OCI-LY1 (cell line): ENCODE measurements at regions not wholly inside any gene's neighbourhood (a gene's known extent, or its start where the extent isn't known, plus 50 kb on each side); places are given as distances from the start of the nearest gene placed in this dataset.

Source experiments
- EZH2 ChIP-seq: fragments of 200-600 bp; sonication (generic), shearing (Covaris generic); IDR thresholded peaks from 2 replicates; pipeline ENCODE4 v1.8.0; 2017; ENCODE audit warnings: borderline replicate concordance, mixed run types, mild to moderate bottlenecking, antibody characterized with exemption, low read length, moderate library complexity, mixed read lengths
- TF ChIP-seq, protein P1 (sequence below): fragments of 200-600 bp; sonication (generic), shearing (Covaris generic); IDR thresholded peaks from 2 replicates; pipeline ENCODE4 v1.5.1; 2017; ENCODE audit warnings: mild to moderate bottlenecking, antibody characterized with exemption, low read length, moderate library complexity, mixed read lengths

DNA sequence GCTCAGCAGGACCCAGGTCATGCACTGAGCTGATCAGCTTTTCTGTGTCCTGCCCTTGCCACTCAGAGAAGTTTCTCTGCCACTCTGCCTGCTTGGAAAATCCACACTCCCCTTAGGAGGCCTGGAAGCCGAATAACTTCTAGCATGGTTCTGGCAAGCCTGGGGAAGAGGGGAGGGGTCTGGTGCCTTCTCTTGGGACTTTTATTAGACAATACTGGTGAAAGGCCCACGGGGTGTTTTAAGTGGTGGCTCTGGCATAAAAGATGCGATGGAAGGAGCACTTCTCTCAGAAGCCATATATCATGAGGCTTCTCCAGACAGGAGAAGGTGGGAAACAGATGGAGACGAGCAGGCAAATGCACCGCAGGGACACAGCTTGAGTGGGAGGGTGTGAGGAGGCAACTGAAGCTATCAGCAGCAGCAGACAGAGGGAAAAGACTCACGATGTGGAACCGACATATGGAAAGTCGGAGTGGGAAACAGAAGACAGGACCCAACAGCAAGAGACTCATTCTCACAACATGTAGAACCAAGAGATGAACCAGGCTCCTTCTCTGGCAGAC is 141.8 kb upstream of the CTNNA2 start:
- TF ChIP-seq, protein P1, sequence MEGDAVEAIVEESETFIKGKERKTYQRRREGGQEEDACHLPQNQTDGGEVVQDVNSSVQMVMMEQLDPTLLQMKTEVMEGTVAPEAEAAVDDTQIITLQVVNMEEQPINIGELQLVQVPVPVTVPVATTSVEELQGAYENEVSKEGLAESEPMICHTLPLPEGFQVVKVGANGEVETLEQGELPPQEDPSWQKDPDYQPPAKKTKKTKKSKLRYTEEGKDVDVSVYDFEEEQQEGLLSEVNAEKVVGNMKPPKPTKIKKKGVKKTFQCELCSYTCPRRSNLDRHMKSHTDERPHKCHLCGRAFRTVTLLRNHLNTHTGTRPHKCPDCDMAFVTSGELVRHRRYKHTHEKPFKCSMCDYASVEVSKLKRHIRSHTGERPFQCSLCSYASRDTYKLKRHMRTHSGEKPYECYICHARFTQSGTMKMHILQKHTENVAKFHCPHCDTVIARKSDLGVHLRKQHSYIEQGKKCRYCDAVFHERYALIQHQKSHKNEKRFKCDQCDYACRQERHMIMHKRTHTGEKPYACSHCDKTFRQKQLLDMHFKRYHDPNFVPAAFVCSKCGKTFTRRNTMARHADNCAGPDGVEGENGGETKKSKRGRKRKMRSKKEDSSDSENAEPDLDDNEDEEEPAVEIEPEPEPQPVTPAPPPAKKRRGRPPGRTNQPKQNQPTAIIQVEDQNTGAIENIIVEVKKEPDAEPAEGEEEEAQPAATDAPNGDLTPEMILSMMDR = no peak
- no peak for TF ChIP-seq EZH2
